ENCODE measurements at regions not wholly inside any gene's neighbourhood (a gene's known extent, or its start where the extent isn't known, plus 50 kb on each side); places are given as distances from the start of the nearest gene placed in this dataset.
"Not testable (repeated sequence)": the region's sequence is repeated elsewhere in the genome, so short reads cannot be mapped to it uniquely, and the experiment has no call there.

GRCh38 chr16:13697568-13697967, 222.4 kb upstream of the ERCC4 start:
- no peak for DNase-seq (ENCODE audit: low read depth in 1 of 2, low spot score in 1 of 2)

- no peak for DNase-seq (ENCODE audit: low read depth in 1 of 2, low spot score in 1 of 2)
Observed at GRCh38 chr16:13702614-13703013, 217.3 kb upstream of the ERCC4 start.

- no peak for DNase-seq (ENCODE audit: low read depth in 1 of 2, low spot score in 1 of 2)
Observed at GRCh38 chr16:13708347-13709120, 211.4 kb upstream of the ERCC4 start.

- no peak for DNase-seq (ENCODE audit: low read depth in 1 of 2, low spot score in 1 of 2)
Observed at GRCh38 chr16:13718748-13719147, 201.2 kb upstream of the ERCC4 start.

- no peak for DNase-seq (ENCODE audit: low read depth in 1 of 2, low spot score in 1 of 2)
Observed at GRCh38 chr16:13727943-13728342, 192.0 kb upstream of the ERCC4 start.

GRCh38 chr16:13733561-13733960, 186.4 kb upstream of the ERCC4 start:
- DNase-seq (ENCODE audit: low read depth in 1 of 2, low spot score in 1 of 2) = no peak

GRCh38 chr16:13739621-13740373, 180.2 kb upstream of the ERCC4 start:
- DNase-seq (ENCODE audit: low read depth in 1 of 2, low spot score in 1 of 2) = not testable (repeated sequence)

- no peak for DNase-seq (ENCODE audit: low read depth in 1 of 2, low spot score in 1 of 2)
Observed at GRCh38 chr16:13742928-13743327, 177.0 kb upstream of the ERCC4 start.

GRCh38 chr16:13743571-13743970, 176.4 kb upstream of the ERCC4 start:
- DNase-seq (ENCODE audit: low read depth in 1 of 2, low spot score in 1 of 2) = no peak

- no peak for DNase-seq (ENCODE audit: low read depth in 1 of 2, low spot score in 1 of 2)
Observed at GRCh38 chr16:13756411-13757140, 163.4 kb upstream of the ERCC4 start.

- DNase-seq (ENCODE audit: low read depth in 1 of 2, low spot score in 1 of 2) = no peak
Observed at GRCh38 chr16:13766334-13766733, 153.6 kb upstream of the ERCC4 start.

- DNase-seq (ENCODE audit: low read depth in 1 of 2, low spot score in 1 of 2) = no peak
Observed at GRCh38 chr16:13767215-13767614, 152.7 kb upstream of the ERCC4 start.

GRCh38 chr16:13768471-13768870, 151.5 kb upstream of the ERCC4 start:
- no peak for DNase-seq (ENCODE audit: low read depth in 1 of 2, low spot score in 1 of 2)

GRCh38 chr16:13770436-13770835, 149.5 kb upstream of the ERCC4 start:
- no peak for DNase-seq (ENCODE audit: low read depth in 1 of 2, low spot score in 1 of 2)

- DNase-seq (ENCODE audit: low read depth in 1 of 2, low spot score in 1 of 2) = no peak
Observed at GRCh38 chr16:13772782-13773181, 147.2 kb upstream of the ERCC4 start.

- no peak for DNase-seq (ENCODE audit: low read depth in 1 of 2, low spot score in 1 of 2)
Observed at GRCh38 chr16:13779676-13780075, 140.3 kb upstream of the ERCC4 start.

- DNase-seq (ENCODE audit: low read depth in 1 of 2, low spot score in 1 of 2) = no peak
Observed at GRCh38 chr16:13780406-13781168, 139.4 kb upstream of the ERCC4 start.

- DNase-seq (ENCODE audit: low read depth in 1 of 2, low spot score in 1 of 2) = no peak
Observed at GRCh38 chr16:13781169-13781564, 138.8 kb upstream of the ERCC4 start.

- no peak for DNase-seq (ENCODE audit: low read depth in 1 of 2, low spot score in 1 of 2)
Observed at GRCh38 chr16:13781575-13782338, 138.2 kb upstream of the ERCC4 start.

GRCh38 chr16:13791095-13791494, 128.9 kb upstream of the ERCC4 start:
- DNase-seq (ENCODE audit: low read depth in 1 of 2, low spot score in 1 of 2) = no peak
